ENCODE measurements at regions not wholly inside any gene's neighbourhood (a gene's known extent, or its start where the extent isn't known, plus 50 kb on each side); places are given as distances from the start of the nearest gene placed in this dataset.

GRCh38 chr3:168327856-168328255, 232.1 kb upstream of the GOLIM4 start:
- TF ChIP-seq CTCF (IDR thresholded peaks at IDR 0.05) (no peak), EP300 (IDR thresholded peaks at IDR 0.05) (no peak)

All from ovary (tissue), 3 donors.